Sigmoid colon (tissue), 4 donors: ENCODE measurements at regions not wholly inside any gene's neighbourhood (a gene's known extent, or its start where the extent isn't known, plus 50 kb on each side); places are given as distances from the start of the nearest gene placed in this dataset.

Experiments
- CTCF ChIP-seq, 4 experiments: fragments of 450-650 bp in 3 of 4; fragments of 200-600 bp in 1 of 4; IDR thresholded peaks; one replicate each; pipeline ENCODE4 v1.5.1; 2016 to 2019; ENCODE audit warnings: antibody characterized with exemption in 4 of 4, mild to moderate bottlenecking in 3 of 4, moderate library complexity in 2 of 4
- POLR2A ChIP-seq, 2 donors: fragments of 450-650 bp; IDR thresholded peaks; one replicate each; pipeline ENCODE4 v1.6.1; 2016; ENCODE audit warnings: antibody characterized with exemption in 2 of 2, mild to moderate bottlenecking in 2 of 2, moderate library complexity in 2 of 2
- POLR2AphosphoS5 ChIP-seq, 4 donors: sonication (generic); formaldehyde crosslinking; IDR thresholded peaks; one replicate each; pipeline ENCODE4 v1.6.1; 2017; ENCODE audit warnings: antibody characterized with exemption in 4 of 4

DNA sequence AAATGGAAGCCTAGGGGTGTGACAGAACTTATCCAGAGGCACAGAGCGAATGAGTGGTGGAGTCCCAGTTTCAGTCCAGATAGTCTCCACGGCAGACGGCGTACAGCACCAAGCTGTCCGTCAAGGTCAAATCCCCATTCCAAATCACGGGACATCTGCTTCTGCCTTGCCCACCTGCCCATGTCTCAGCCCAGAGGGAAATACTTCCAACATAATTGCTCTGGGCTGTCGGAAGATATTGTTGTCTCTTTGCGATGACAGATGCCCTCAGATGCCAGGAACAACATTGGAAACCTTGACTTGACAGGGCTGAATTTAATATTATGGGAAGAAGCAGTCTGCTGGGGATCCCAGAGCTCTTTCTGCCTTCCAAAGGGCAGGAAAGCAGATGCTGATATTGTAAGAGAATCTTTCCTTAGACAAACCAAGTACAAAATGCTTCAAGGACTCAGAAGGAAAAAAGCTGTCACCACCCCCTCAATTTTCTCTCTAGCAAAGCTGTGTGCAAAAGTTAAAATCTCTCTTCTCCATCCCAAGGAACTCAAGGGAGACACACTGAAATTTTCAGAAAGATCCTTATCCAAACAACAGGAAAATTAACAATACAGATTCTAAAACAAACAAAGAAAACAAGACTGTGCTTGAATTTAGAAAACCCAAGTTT, 364.0 kb downstream of the LRATD1 start:
- TF ChIP-seq CTCF (IDR thresholded peaks at IDR 0.05) (no peak), POLR2AphosphoS5 (IDR thresholded peaks at IDR 0.05) (no peak), POLR2A (IDR thresholded peaks at IDR 0.05) (no peak)
